Epithelial cell of esophagus (primary cell): ENCODE measurements at regions not wholly inside any gene's neighbourhood (a gene's known extent, or its start where the extent isn't known, plus 50 kb on each side); places are given as distances from the start of the nearest gene placed in this dataset.

Source experiments
- DNase-seq: peaks from one replicate; pipeline ENCODE4 v3.0.0; 2010; ENCODE audit warnings: low read depth
- H3K4me3 ChIP-seq: 2 replicates; pipeline ENCODE4 v1.5.1; 2011; ENCODE audit warnings: mild to moderate bottlenecking, low read length, control low read depth
- TF ChIP-seq, protein P1 (sequence below): IDR thresholded peaks from 2 replicates; pipeline ENCODE4 v1.5.1; 2011; ENCODE audit warnings: low read depth, mild to moderate bottlenecking, low read length, control low read depth, inconsistent platforms; ENCODE audit not compliant: insufficient read depth; ENCODE audit errors: missing control alignments

DNA sequence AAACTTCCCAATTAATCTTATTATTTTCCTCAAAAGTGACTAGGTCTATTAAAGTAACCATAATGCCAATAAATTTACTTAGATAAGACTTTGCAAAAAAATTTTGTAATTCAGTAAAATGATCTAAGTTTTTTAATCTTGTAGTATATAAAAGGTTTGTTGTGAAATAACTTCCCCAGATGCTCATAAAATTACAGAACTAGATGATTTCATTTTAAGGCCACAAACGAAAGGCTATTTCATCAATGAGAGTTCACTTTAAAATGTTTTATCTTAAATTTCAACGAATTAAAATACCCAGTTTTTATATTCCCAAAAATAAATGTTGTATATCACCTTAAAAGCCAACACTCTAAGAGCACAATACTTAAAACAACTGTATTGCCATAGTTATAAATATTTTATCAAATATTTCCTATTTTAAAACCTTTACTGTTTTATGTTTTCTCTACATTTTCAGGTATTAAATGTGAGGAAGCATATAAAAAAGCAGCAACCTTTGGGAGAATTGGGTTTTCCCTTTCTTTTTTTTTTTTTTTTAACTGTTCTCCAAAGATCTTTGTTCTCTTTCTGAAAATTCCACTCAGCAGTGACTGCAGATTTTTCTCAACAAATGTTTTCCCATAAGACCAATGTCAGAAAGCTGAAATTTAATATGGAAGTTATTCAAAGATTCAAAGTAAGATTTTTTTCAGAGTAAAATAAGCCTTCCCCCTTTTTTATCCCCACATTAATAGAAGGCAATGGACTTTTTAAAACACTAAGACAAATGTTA is 169.9 kb downstream of the CYB561 start:
- TF ChIP-seq, protein P1, sequence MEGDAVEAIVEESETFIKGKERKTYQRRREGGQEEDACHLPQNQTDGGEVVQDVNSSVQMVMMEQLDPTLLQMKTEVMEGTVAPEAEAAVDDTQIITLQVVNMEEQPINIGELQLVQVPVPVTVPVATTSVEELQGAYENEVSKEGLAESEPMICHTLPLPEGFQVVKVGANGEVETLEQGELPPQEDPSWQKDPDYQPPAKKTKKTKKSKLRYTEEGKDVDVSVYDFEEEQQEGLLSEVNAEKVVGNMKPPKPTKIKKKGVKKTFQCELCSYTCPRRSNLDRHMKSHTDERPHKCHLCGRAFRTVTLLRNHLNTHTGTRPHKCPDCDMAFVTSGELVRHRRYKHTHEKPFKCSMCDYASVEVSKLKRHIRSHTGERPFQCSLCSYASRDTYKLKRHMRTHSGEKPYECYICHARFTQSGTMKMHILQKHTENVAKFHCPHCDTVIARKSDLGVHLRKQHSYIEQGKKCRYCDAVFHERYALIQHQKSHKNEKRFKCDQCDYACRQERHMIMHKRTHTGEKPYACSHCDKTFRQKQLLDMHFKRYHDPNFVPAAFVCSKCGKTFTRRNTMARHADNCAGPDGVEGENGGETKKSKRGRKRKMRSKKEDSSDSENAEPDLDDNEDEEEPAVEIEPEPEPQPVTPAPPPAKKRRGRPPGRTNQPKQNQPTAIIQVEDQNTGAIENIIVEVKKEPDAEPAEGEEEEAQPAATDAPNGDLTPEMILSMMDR = no peak
- DNase-seq = no peak

DNA sequence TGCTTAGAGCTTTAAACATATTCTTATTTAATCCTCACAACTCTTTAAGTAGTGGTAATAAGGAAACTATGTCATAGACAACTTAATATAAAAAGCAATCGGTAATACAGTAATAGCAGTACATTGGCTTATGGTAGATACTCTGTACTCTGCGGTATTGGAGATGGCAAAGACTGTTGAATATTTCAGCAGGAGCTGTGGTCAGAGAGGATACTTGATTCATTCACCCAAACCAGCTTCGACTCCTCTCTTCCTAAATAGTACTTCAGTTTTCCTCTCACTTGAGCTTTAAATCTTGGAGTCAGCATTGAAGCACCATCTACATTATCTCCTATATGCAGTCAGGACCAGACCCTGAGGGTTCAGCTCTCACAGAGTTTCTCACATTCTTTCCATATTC is 169.3 kb downstream of the CYB561 start:
- no peak for DNase-seq
- H3K4me3 ChIP-seq = no peak overlapping the region
- TF ChIP-seq, protein P1 = no peak

More for the DNA sequence above, 169.9 kb downstream of the CYB561 start:
- H3K4me3 ChIP-seq = no peak overlapping the region

DNA sequence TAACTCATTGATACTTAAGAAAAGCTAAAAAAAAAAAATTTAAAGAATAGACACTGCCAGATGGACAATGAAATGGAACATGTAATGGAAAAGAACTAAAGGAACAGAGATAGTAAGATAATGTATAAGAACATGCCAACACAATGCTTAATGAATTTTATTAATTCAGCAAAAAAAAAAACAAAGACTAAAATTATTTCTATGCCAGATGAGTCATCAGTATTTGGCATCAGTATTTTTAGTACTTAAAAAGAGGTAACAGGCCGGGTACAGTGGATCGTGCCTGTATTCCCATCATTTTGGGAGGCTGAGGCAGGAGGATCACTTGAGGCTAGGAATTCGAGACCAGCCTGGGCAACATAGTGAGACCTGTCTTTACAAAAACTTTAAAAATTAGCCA is 168.5 kb downstream of the CYB561 start:
- H3K4me3 ChIP-seq = no peak overlapping the region
- TF ChIP-seq, protein P1 = no peak
- DNase-seq = no peak

DNA sequence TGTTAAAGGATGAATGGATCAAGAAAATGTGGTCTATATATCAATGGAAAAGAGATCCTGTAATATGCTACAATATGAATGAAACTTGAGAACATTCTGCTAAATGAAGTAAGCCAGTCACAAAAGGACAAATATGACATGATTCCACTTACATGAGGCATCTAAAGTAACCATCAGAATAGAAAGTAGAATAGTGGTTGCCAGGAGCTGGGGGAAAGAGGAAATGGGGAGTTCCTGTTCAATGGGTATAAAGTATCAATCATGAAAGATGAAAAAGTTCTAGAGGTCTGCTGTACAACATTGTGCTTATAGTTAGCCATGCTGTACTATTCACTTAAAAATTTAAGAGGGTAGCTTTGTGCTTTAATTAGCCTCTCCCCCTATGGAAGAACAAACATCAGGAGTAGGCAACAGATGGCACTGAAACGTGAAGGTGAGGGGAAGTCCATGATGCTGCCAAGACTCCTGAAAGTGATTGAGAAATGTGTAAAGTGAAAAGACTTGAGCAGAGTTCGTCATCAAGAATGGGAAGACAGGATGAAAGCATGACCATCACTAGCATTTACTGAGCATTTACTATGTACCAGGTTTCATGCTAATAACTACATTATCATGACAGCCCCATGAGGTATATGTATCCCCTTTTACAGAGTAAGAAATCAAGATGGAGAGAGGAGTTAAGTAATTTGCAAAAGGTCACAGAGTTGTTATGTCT is 167.2 kb downstream of the CYB561 start:
- TF ChIP-seq, protein P1 = no peak
- no peak overlapping the region for H3K4me3 ChIP-seq

DNA sequence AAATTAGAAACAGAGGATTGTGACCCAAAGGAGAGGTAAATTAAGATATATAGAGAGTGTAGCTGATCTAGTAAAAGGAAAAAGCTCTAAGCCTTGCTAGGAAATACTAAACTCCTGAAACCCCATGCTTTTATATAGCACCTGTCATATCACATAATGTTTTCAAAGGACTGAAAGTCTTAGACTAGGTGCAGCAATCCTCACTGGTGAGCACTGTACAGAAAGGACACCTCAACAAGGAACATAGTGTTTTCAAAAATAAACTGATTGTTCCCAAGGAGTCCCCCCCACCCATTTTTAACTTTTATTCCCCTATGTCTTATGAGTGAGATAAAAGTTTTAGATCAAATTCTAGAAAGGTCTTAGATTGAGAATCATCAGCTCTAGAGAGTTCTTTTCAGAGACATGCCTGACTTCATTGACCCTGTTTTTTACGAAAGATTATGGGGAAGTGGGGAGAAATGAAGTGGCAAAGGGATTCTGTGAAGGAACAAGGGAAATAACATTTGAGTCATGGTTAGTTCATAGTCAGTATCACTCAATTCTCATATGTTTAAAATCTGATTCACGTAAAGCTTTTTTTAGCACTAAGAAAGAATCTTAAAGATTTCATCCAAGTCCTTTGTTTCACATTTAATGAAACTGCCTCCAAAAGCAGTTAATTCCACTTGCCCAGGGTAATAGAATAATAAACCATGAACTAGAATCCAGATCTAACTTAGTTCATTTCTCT is 166.4 kb downstream of the CYB561 start:
- TF ChIP-seq, protein P1 = no peak
- no peak overlapping the region for H3K4me3 ChIP-seq
- peak; percentile 74 for DNase-seq

More for the DNA sequence above, 167.2 kb downstream of the CYB561 start:
- peak; percentile 47 for DNase-seq

DNA sequence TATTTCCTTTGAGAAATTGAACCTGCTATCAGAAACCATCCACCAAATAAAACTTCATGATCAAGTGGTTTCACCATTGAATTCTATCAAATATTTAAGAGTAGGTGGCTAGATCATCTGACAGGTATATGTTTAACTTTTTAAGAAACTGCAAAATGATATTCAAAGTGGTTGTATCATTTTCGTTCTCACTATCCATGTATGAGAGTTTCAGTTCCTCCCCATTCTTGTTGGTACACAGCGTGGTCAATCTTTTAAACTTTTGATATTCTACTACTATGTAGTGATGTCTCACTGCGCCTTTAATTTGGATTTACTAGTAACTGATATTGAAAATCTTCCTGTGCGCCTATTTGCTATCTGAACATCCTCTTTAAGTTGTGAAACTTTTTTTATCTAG is 163.7 kb downstream of the CYB561 start:
- H3K4me3 ChIP-seq = no peak overlapping the region
- TF ChIP-seq, protein P1 = no peak
- no peak for DNase-seq
